ENCODE measurements at regions not wholly inside any gene's neighbourhood (a gene's known extent, or its start where the extent isn't known, plus 50 kb on each side); places are given as distances from the start of the nearest gene placed in this dataset.

- FAIRE-seq = no peak
- TF ChIP-seq, protein P1, sequence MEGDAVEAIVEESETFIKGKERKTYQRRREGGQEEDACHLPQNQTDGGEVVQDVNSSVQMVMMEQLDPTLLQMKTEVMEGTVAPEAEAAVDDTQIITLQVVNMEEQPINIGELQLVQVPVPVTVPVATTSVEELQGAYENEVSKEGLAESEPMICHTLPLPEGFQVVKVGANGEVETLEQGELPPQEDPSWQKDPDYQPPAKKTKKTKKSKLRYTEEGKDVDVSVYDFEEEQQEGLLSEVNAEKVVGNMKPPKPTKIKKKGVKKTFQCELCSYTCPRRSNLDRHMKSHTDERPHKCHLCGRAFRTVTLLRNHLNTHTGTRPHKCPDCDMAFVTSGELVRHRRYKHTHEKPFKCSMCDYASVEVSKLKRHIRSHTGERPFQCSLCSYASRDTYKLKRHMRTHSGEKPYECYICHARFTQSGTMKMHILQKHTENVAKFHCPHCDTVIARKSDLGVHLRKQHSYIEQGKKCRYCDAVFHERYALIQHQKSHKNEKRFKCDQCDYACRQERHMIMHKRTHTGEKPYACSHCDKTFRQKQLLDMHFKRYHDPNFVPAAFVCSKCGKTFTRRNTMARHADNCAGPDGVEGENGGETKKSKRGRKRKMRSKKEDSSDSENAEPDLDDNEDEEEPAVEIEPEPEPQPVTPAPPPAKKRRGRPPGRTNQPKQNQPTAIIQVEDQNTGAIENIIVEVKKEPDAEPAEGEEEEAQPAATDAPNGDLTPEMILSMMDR (IDR thresholded peaks at IDR 0.05) = no peak
- H3K4me1 ChIP-seq = peaks cover 0 to 23% (median 0%) of the 10 kb centered on the region in 3 donors
- peak; percentile 53 to 88 (median 72) for DNase-seq
- intact Hi-C loops (cut with DNase I) = no loop called here
- WGBS, 2 donors = 66% methylated on average over 11 of the region's 11 CpGs
- H3K4me3 ChIP-seq = no peak overlapping the region
- no peaks in the 10 kb centered on the region for H3K27me3 ChIP-seq
- peak in 2 of 4 donors; percentile 6 to 23 for ATAC-seq
- H3K36me3 ChIP-seq = no peaks in the 10 kb centered on the region
- peak overlapping the region in 3 of 4 donors; percentile 33 to 74 (median 58) for H3K27ac ChIP-seq
- no peaks in the 10 kb centered on the region for H3K9me3 ChIP-seq
Observed at GRCh38 chr20:50303573-50304500, 113.2 kb downstream of the CEBPB start.

- DNase-seq = peak in 2 of 6 donors; percentile 26 to 57
- H3K27me3 ChIP-seq = no peaks in the 10 kb centered on the region
- ATAC-seq = peak in 2 of 4 donors; percentile 18 to 31
- no peak overlapping the region for H3K4me3 ChIP-seq
- TF ChIP-seq, protein P1 (IDR thresholded peaks at IDR 0.05) = no peak
- H3K27ac ChIP-seq = peak overlapping the region in 2 of 4 donors; percentile 58 to 74
- intact Hi-C loops (cut with DNase I) = no loop called here
- FAIRE-seq = no peak
- H3K36me3 ChIP-seq = no peaks in the 10 kb centered on the region
- H3K4me1 ChIP-seq = peaks cover 0 to 28% (median 0%) of the 10 kb centered on the region in 3 donors
- 74 to 83% methylated on average over 10 of the region's 10 CpGs for WGBS, 2 donors
- H3K9me3 ChIP-seq = no peaks in the 10 kb centered on the region
Observed at GRCh38 chr20:50304501-50304856, 113.8 kb downstream of the CEBPB start.

DNA sequence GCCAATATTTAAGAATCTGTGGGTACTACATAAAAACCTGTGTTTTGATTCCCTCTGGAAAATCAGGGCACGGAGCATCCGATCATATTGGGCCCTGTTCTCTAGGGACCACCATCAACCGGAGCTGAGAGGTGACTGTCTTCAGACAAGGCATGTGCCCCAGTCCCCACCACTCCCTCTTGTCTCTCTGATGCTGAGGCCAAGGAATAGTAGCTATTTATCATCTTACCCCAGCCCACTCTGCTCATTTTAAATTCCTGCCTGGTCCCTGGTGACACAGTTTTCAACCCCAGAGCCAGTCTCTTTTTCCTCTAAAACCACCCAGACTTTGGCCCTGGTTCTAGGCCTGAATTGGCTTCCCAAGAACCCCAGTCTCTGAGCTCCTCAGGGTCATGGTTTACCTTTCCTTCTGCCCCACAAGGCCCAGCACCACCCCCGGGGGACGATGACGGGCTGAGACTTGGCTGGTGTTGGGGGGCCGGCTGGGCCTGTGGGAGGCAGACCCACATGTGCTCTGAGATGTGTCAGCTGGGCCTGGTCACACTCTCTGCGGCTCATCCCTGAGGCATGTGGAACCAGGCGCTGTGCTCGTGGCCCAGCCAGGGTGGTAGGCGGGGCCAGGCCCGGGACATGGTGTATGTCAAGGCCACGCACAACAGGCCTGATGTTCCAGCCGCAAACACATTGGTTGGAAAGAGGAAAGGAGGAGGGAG is 114.4 kb downstream of the CEBPB start:
- ATAC-seq (peak; percentile 36 to 60 (median 44)), FAIRE-seq (no peak), DNase-seq (peak; percentile 45 to 72 (median 63))
- peaks cover 0 to 28% (median 0%) of the 10 kb centered on the region in 3 donors for H3K4me1 ChIP-seq
- no peaks in the 10 kb centered on the region for H3K9me3 ChIP-seq
- intact Hi-C loops (cut with DNase I) = no loop called here
- TF ChIP-seq, protein P1 (IDR thresholded peaks at IDR 0.05) = no peak
- peak overlapping the region in 3 of 4 donors; percentile 16 to 74 (median 58) for H3K27ac ChIP-seq
- no peaks in the 10 kb centered on the region for H3K27me3 ChIP-seq
- H3K4me3 ChIP-seq = no peak overlapping the region
- WGBS, 2 donors = 67 to 79% methylated on average over 14 of the region's 14 CpGs
- no peaks in the 10 kb centered on the region for H3K36me3 ChIP-seq

GRCh38 chr20:50305636-50306477 is 115.2 kb downstream of the CEBPB start:
- Histone ChIP-seq H3K27me3 (no peaks in the 10 kb centered on the region), H3K27ac (peak overlapping the region in 3 of 4 donors; percentile 16 to 74 (median 58)), H3K36me3 (no peaks in the 10 kb centered on the region), H3K4me1 (peaks cover 0 to 28% (median 0%) of the 10 kb centered on the region in 3 donors), H3K4me3 (no peak overlapping the region), H3K9me3 (no peaks in the 10 kb centered on the region)
- ATAC-seq (peak in 2 of 4 donors; percentile 5 to 11), FAIRE-seq (no peak), DNase-seq (peak in 1 of 6 donors; percentile 53)
- intact Hi-C loops (cut with DNase I) = no loop called here
- TF ChIP-seq, protein P1 (IDR thresholded peaks at IDR 0.05) = no peak
- 55 to 64% methylated on average over 19 of the region's 19 CpGs for WGBS, 2 donors

Measured in pancreas (tissue), 10 donors.